ENCODE measurements at regions not wholly inside any gene's neighbourhood (a gene's known extent, or its start where the extent isn't known, plus 50 kb on each side); places are given as distances from the start of the nearest gene placed in this dataset.
A peak's percentile ranks its signal among the peaks of the same experiment; 100 is the strongest.

DNA sequence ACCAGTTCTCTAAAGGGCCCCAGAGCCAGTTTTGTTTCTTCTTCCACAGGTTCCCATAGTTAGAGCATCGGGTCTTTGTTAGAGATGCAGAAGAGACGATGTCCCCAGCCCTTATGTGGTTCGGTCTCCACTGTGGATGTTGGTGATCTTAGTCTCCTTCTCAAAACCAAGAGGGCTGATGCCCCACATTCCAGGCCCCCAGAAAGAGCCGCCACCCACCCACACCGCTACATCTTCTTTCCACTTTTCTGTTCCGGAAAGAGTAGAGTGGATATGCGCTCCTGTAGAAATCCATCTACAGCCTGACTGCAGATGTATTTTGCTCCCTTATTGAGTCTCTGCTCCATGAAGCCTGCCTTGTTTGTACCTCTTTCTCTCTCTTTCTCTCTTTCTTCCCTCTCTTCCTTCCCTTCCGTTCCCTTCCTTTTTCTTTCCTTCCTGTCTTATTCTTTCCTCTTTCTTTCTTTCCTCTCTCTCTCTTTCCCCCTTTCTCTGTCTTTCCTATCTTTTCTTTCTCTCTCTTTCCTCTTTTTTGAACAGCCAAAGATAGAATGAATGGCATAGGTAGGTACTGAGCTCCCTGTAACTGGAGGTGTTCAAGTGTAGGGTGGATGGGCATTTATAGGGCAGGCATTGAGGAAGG is 224.3 kb downstream of the SEC14L1 start:
- no peak for DNase-seq (ENCODE audit: low spot score in 2 of 2)
- Histone ChIP-seq H3K27ac (peak overlapping the region; percentile 97), H3K9me3 (no peaks in the 10 kb centered on the region), H3K27me3 (no peaks in the 10 kb centered on the region), H3K4me1 (peaks cover 25 to 36% of the 10 kb centered on the region in 2 donors), H3K36me3 (no peaks in the 10 kb centered on the region), H3K4me3 (peak overlapping the region in 1 of 3 donors; percentile 30)
- intact Hi-C loops (cut with DNase I; ENCODE audit: low total_unique reads) = no loop called here
- no peak for TF ChIP-seq POLR2AphosphoS5 (IDR thresholded peaks at IDR 0.05)
- TF ChIP-seq, protein P1, sequence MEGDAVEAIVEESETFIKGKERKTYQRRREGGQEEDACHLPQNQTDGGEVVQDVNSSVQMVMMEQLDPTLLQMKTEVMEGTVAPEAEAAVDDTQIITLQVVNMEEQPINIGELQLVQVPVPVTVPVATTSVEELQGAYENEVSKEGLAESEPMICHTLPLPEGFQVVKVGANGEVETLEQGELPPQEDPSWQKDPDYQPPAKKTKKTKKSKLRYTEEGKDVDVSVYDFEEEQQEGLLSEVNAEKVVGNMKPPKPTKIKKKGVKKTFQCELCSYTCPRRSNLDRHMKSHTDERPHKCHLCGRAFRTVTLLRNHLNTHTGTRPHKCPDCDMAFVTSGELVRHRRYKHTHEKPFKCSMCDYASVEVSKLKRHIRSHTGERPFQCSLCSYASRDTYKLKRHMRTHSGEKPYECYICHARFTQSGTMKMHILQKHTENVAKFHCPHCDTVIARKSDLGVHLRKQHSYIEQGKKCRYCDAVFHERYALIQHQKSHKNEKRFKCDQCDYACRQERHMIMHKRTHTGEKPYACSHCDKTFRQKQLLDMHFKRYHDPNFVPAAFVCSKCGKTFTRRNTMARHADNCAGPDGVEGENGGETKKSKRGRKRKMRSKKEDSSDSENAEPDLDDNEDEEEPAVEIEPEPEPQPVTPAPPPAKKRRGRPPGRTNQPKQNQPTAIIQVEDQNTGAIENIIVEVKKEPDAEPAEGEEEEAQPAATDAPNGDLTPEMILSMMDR (IDR thresholded peaks at IDR 0.05) = no peak
- TF ChIP-seq POLR2A (IDR thresholded peaks at IDR 0.05) = no peak

DNA sequence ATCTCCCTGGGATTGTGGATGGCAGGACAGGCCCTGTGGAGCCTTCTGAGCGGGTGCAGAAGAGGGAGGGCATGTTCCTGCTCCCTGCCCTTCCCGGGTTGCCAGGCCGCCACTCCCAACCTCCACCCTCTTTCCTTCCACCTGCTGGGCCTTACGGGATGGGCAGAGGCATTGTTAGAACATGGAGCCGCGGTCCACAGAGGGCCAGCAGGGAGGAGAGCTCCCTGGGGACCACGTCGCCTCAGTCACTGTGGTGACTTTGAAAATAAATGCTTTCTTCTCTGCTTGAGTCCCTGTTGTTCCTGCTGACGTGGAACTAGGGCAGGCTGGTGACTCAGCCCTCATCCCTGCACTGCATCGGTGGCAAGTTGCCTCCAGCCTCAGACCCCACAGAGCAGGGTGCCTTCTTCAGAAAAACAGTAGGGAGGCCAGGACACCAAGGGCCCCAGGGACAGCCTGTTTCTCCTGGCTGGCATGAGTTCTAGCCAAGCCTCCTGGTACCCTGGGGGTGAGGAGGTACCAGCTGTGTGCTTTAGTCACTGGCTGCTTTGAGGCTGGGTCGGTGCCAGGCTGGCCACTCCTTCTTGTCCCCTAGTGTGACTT is 224.9 kb downstream of the SEC14L1 start:
- H3K9me3 ChIP-seq = no peaks in the 10 kb centered on the region
- intact Hi-C loops (cut with DNase I; ENCODE audit: low total_unique reads) = no loop called here
- peak; percentile 92 to 96 for DNase-seq (ENCODE audit: low spot score in 2 of 2)
- H3K4me3 ChIP-seq = peak overlapping the region in 2 of 3 donors; percentile 5 to 30
- peaks cover 31 to 41% of the 10 kb centered on the region in 2 donors for H3K4me1 ChIP-seq
- H3K27ac ChIP-seq = peak overlapping the region; percentile 97
- peak in 2 of 3 donors; percentile 41 to 65 for TF ChIP-seq POLR2AphosphoS5 (IDR thresholded peaks at IDR 0.05)
- TF ChIP-seq, protein P1 (IDR thresholded peaks at IDR 0.05) = no peak
- H3K36me3 ChIP-seq = no peaks in the 10 kb centered on the region
- no peaks in the 10 kb centered on the region for H3K27me3 ChIP-seq

DNA sequence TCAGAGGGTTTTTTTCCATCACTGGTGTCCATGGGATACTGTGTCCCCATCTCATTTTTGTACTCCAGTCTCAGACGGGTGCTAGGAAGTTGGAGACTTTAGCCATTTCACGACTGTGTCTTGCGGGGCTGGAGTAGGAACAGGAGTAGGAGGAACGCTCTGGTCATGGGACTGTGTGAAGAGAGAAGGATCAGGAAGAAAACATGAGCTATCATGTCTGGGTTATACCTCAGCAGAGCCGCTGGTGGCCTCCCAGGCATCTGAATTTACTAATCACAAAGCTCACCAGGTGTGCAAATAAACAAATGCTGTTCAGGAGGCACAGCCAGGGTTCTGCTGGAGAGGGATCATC is 225.4 kb downstream of the SEC14L1 start:
- no peak for DNase-seq (ENCODE audit: low spot score in 2 of 2)
- Histone ChIP-seq H3K4me3 (peak overlapping the region in 2 of 3 donors; percentile 5 to 30), H3K4me1 (peaks cover 35 to 46% of the 10 kb centered on the region in 2 donors), H3K27ac (peak overlapping the region; percentile 97), H3K9me3 (no peaks in the 10 kb centered on the region), H3K27me3 (no peaks in the 10 kb centered on the region), H3K36me3 (no peaks in the 10 kb centered on the region)
- intact Hi-C loops (cut with DNase I; ENCODE audit: low total_unique reads) = no loop called here
- TF ChIP-seq, protein P1 (IDR thresholded peaks at IDR 0.05) = no peak
- TF ChIP-seq POLR2AphosphoS5 (IDR thresholded peaks at IDR 0.05) (no peak), POLR2A (IDR thresholded peaks at IDR 0.05) (no peak)

DNA sequence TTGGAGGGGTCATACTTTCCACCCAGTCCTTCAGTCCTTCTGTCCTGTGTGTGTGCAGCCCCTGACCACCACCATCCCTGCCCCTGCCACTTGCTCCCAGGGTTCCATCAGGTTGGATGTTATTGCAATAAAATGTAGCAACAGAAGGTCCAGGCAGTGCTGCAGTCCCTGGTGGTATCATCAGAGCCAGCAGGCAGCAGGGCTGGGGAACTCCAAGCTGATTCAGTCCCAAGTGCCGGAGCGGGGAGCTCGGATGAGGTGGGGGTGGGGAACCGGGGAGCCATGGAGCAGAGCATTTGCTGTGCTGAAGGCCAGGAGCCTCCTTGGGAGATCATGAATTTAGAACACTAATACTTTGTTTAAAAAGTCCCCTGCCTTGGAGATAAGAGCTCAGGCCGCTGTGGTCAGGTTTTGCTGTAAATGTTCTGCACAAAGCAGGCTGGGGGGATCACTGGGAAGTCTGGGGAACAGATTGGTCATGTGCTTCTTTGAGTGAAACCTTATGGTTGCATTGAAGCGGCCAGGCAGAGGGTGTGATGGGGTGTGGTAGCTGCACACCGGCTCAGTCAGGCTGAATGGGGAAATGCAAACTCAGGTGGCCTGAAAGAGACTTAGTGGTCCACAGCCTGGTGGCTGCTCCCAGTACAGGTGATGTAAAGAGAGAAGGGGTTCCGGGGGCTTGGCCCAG is 225.9 kb downstream of the SEC14L1 start:
- Histone ChIP-seq H3K27me3 (no peaks in the 10 kb centered on the region), H3K9me3 (no peaks in the 10 kb centered on the region), H3K36me3 (no peaks in the 10 kb centered on the region), H3K4me1 (peaks cover 39 to 52% of the 10 kb centered on the region in 2 donors), H3K4me3 (peak overlapping the region in 1 of 3 donors; percentile 30), H3K27ac (peak overlapping the region; percentile 97)
- no peak for DNase-seq (ENCODE audit: low spot score in 2 of 2)
- intact Hi-C loops (cut with DNase I; ENCODE audit: low total_unique reads) = no loop called here
- TF ChIP-seq POLR2AphosphoS5 (IDR thresholded peaks at IDR 0.05) (no peak), POLR2A (IDR thresholded peaks at IDR 0.05) (no peak)
- TF ChIP-seq, protein P1 (IDR thresholded peaks at IDR 0.05) = no peak

DNA sequence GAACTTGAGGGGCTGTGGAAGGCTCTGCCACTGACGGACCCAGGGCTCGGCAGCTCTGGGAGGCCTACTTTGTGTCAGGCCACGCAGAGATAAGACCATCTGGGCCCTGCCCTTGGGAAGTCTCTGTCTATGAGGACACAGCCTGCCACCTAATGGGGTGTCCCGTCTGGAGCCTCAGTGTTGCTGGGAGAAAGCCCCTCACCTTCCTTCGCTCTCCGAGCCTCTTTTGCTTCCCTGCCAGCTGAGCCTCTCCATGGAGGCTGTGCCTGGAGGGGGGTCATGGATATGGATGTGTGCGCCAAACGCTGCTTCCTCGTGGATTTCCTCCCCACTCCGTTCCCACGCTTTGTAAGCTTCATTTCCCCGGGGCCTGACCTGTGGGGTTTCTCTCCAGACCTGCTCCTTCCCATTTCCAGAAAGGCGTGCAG is 228.8 kb downstream of the SEC14L1 start:
- no peak overlapping the region for H3K4me3 ChIP-seq
- peak overlapping the region; percentile 93 to 95 for H3K27ac ChIP-seq
- no peaks in the 10 kb centered on the region for H3K9me3 ChIP-seq
- H3K4me1 ChIP-seq = peaks cover 42 to 48% of the 10 kb centered on the region in 2 donors
- TF ChIP-seq POLR2A (IDR thresholded peaks at IDR 0.05) (no peak), POLR2AphosphoS5 (IDR thresholded peaks at IDR 0.05) (no peak)
- TF ChIP-seq, protein P1 (IDR thresholded peaks at IDR 0.05) = no peak
- no peaks in the 10 kb centered on the region for H3K27me3 ChIP-seq
- intact Hi-C loops (cut with DNase I; ENCODE audit: low total_unique reads) = no loop called here
- no peaks in the 10 kb centered on the region for H3K36me3 ChIP-seq
- no peak for DNase-seq (ENCODE audit: low spot score in 2 of 2)

Measured in breast epithelium (tissue), 4 donors.